IMR-90 (cell line): ENCODE measurements at regions not wholly inside any gene's neighbourhood (a gene's known extent, or its start where the extent isn't known, plus 50 kb on each side); places are given as distances from the start of the nearest gene placed in this dataset.
A peak's percentile ranks its signal among the peaks of the same experiment; 100 is the strongest.

Experiments
- ATAC-seq: fragments of 200-7000 bp; cut with Tn5 transposase; 2 replicates; pipeline ENCODE4 v1.9.1; 2020; ENCODE audit warnings: low read depth, mild to moderate bottlenecking, moderate library complexity
- BruUV-seq: library from RNA; stranded (reverse); fragments of 400-500 nt; replicated peaks from 2 replicates; lab custom pipeline; 2021; lab: Mats Ljungman, UMichigan
- CTCF ChIA-PET: fragments of 300-600 bp; formaldehyde crosslinking; extraction: SDS; loops from one replicate; lab custom pipeline; 2021; ENCODE audit warnings: antibody characterized with exemption; lab: Yijun Ruan, JAX
- POLR2A ChIA-PET: fragments of 300-600 bp; sonication (Branson Sonifier 250); formaldehyde crosslinking; loops from one replicate; lab custom pipeline; 2022; ENCODE audit warnings: antibody characterized with exemption; ENCODE audit not compliant: unreplicated experiment; lab: Charles Lee
- DNase-seq: peaks from one replicate; pipeline ENCODE4 v3.0.0; 2013
- H2AFZ ChIP-seq: replicated peaks from 2 replicates; pipeline ENCODE3; 2013; ENCODE audit warnings: low read length, mild to moderate bottlenecking; ENCODE audit not compliant: poor library complexity
- H2AK5ac ChIP-seq: 2 replicates; pipeline ENCODE4 v1.6.1; 2013; ENCODE audit warnings: low read depth, low read length, inconsistent platforms
- H2AK9ac ChIP-seq: replicated peaks from 2 replicates; pipeline ENCODE3; 2013; ENCODE audit warnings: mild to moderate bottlenecking, low read depth, low read length, moderate library complexity; ENCODE audit not compliant: poor library complexity
- H2BK120ac ChIP-seq: 2 replicates; pipeline ENCODE4 v1.6.1; 2013; ENCODE audit warnings: low read depth, low read length, inconsistent platforms
- H2BK15ac ChIP-seq: 3 replicates; pipeline ENCODE4 v1.6.1; 2013; ENCODE audit warnings: low read depth, low read length, inconsistent platforms
- H2BK20ac ChIP-seq: 2 replicates; pipeline ENCODE4 v1.6.1; 2013; ENCODE audit warnings: low read depth, mild to moderate bottlenecking, inconsistent platforms, low read length, moderate library complexity
- H2BK5ac ChIP-seq: 2 replicates; pipeline ENCODE4 v1.6.1; 2013; ENCODE audit warnings: mild to moderate bottlenecking, low read depth, low read length, inconsistent platforms; ENCODE audit not compliant: poor library complexity, severe bottlenecking
- H3K14ac ChIP-seq: replicated peaks from 2 replicates; pipeline ENCODE4 v1.6.1; 2013; ENCODE audit warnings: low read depth, low read length, inconsistent platforms
- H3K18ac ChIP-seq: 2 replicates; pipeline ENCODE4 v1.6.1; 2013; ENCODE audit warnings: low read depth, low read length, control low read depth
- H3K23ac ChIP-seq: 2 replicates; pipeline ENCODE4 v1.6.1; 2013; ENCODE audit warnings: low read depth, low read length, inconsistent platforms
- H3K27ac ChIP-seq: 2 replicates; pipeline ENCODE4 v1.5.1; 2013; ENCODE audit warnings: mild to moderate bottlenecking, control low read depth, low read length; ENCODE audit not compliant: insufficient read depth
- H3K27me3 ChIP-seq: 2 replicates; pipeline ENCODE4 v1.6.1; 2013; ENCODE audit warnings: low read length; ENCODE audit not compliant: control insufficient read depth, insufficient read depth
- H3K36me3 ChIP-seq: 2 replicates; pipeline ENCODE4 v1.6.1; 2013; ENCODE audit warnings: low read length, mixed read lengths; ENCODE audit not compliant: control insufficient read depth, insufficient read depth
- H3K4ac ChIP-seq: 2 replicates; pipeline ENCODE4 v1.6.1; 2013; ENCODE audit warnings: low read depth, low read length, inconsistent platforms
- H3K4me1 ChIP-seq: 2 replicates; pipeline ENCODE4 v1.6.1; 2013; ENCODE audit warnings: low read length, mixed read lengths; ENCODE audit not compliant: control insufficient read depth, insufficient read depth
- H3K4me2 ChIP-seq: 2 replicates; pipeline ENCODE4 v1.6.1; 2013; ENCODE audit warnings: low read depth, mild to moderate bottlenecking, control low read depth, low read length, moderate library complexity
- H3K4me3 ChIP-seq: 2 replicates; pipeline ENCODE4 v1.5.1; 2013; ENCODE audit warnings: low read depth, mild to moderate bottlenecking, control low read depth, low read length, moderate library complexity; ENCODE audit not compliant: insufficient read depth
- H3K56ac ChIP-seq: 2 replicates; pipeline ENCODE4 v1.6.1; 2013; ENCODE audit warnings: low read length, inconsistent platforms; ENCODE audit not compliant: insufficient read depth; ENCODE audit errors: extremely low read depth
- H3K79me1 ChIP-seq, 2 experiments: 2 replicates each; pipeline ENCODE4 v1.6.1; 2013; ENCODE audit warnings: low read length in 2 of 2, inconsistent platforms in 1 of 2, low read depth in 1 of 2
- H3K9ac ChIP-seq: 2 replicates; pipeline ENCODE4 v1.6.1; 2013; ENCODE audit warnings: low read depth, low read length, control low read depth
- H3K9me1 ChIP-seq: 2 replicates; pipeline ENCODE4 v1.6.1; 2013; ENCODE audit warnings: low read length, inconsistent platforms; ENCODE audit not compliant: insufficient read depth
- H3K9me3 ChIP-seq: 2 replicates; pipeline ENCODE4 v1.6.1; 2013; ENCODE audit warnings: low read length; ENCODE audit not compliant: control insufficient read depth, insufficient read depth
- H4K20me1 ChIP-seq: 2 replicates; pipeline ENCODE4 v1.6.1; 2013; ENCODE audit warnings: low read length, inconsistent platforms; ENCODE audit not compliant: insufficient read depth
- H4K5ac ChIP-seq: 2 replicates; pipeline ENCODE4 v1.6.1; 2013; ENCODE audit warnings: mild to moderate bottlenecking, low read depth, low read length, control low read depth
- H4K8ac ChIP-seq, 2 experiments: 2 replicates each; pipeline ENCODE4 v1.6.1; 2013; ENCODE audit warnings: low read depth in 2 of 2, low read length in 2 of 2, control low read depth in 1 of 2, inconsistent platforms in 1 of 2
- H4K91ac ChIP-seq: 2 replicates; pipeline ENCODE4 v1.6.1; 2013; ENCODE audit warnings: low read depth, low read length, inconsistent platforms; ENCODE audit not compliant: insufficient read depth
- CEBPB ChIP-seq: IDR thresholded peaks from 2 replicates; pipeline ENCODE4 v1.6.1; 2012; ENCODE audit warnings: low read depth, low read length, improper control_type of control experiment
- CTCF ChIP-seq: conservative IDR thresholded peaks from 2 replicates; pipeline ENCODE4 v1.5.1; 2012; ENCODE audit warnings: mild to moderate bottlenecking, low read depth, low read length, improper control_type of control experiment
- WGBS, 2 experiments: methylation state at CpG; one replicate each; pipeline versions ENCODE4 v1.1.5 to v1.1.7; 2013; ENCODE audit warnings: missing lambda C conversion rate in 2 of 2; ENCODE audit not compliant: insufficient read length in 1 of 2; ENCODE audit errors: extremely low coverage in 2 of 2; 5-methylcytosine and 5-hydroxymethylcytosine counted together
- dilution Hi-C: fragments of 300-500 bp; cut with HindIII; formaldehyde crosslinking; loops from one replicate; pipeline ENCODE4 v1.14.3; 2018; ENCODE audit warnings: low sequenced_read_pairs; ENCODE audit not compliant: unreplicated experiment
- in situ Hi-C: fragments of 300-500 bp; cut with MboI; formaldehyde crosslinking; loops from 3 replicates; pipeline ENCODE4 v1.14.3; 2019; ENCODE audit warnings: low sequenced_read_pairs, inconsistent platforms, mixed read lengths
- intact Hi-C: fragments of 100-400 bp; cut with micrococcal nuclease; formaldehyde crosslinking; loops from 2 replicates; pipeline ENCODE4 v1.10.0; 2022

GRCh38 chr2:83475371-83475770 lies 983.7 kb downstream of the SUCLG1 start:
- Histone ChIP-seq H3K4ac (no peak overlapping the region), H3K4me3 (no peak overlapping the region), H2AFZ (no peak overlapping the region), H4K5ac (no peak overlapping the region), H3K79me1 (no peaks in the 10 kb centered on the region), H2BK20ac (no peak overlapping the region), H3K23ac (no peak overlapping the region), H3K9ac (no peak overlapping the region), H3K56ac (no peak overlapping the region), H3K18ac (no peak overlapping the region), H3K14ac (no peak overlapping the region), H2BK5ac (no peak overlapping the region), H3K36me3 (no peaks in the 10 kb centered on the region), H3K27ac (no peak overlapping the region), H2AK5ac (no peak overlapping the region), H3K27me3 (no peaks in the 10 kb centered on the region), H3K9me3 (no peaks in the 10 kb centered on the region), H3K9me1 (no peaks in the 10 kb centered on the region), H4K20me1 (no peaks in the 10 kb centered on the region), H2BK120ac (no peak overlapping the region), H4K91ac (no peak overlapping the region), H2AK9ac (no peak overlapping the region), H2BK15ac (no peak overlapping the region), H3K4me2 (no peak overlapping the region), H3K4me1 (no peaks in the 10 kb centered on the region), H4K8ac (no peak overlapping the region)
- DNase-seq (no peak), ATAC-seq (no peak)
- no CpG with 5 or more reads among the region's 2 CpGs for WGBS, 2 experiments
- BruUV-seq, result no TSS peak
- in situ Hi-C loops, result no loop called here
- ChIA-PET CTCF (no interaction called here), POLR2A (no interaction called here)
- dilution Hi-C loops, result no loop called here
- intact Hi-C loops, result no loop called here
- TF ChIP-seq CTCF, result no peak
- TF ChIP-seq CEBPB, result peak; percentile 54; the same call in 1 of the 2 replicates
